ENCODE measurements at regions not wholly inside any gene's neighbourhood (a gene's known extent, or its start where the extent isn't known, plus 50 kb on each side); places are given as distances from the start of the nearest gene placed in this dataset.

DNA sequence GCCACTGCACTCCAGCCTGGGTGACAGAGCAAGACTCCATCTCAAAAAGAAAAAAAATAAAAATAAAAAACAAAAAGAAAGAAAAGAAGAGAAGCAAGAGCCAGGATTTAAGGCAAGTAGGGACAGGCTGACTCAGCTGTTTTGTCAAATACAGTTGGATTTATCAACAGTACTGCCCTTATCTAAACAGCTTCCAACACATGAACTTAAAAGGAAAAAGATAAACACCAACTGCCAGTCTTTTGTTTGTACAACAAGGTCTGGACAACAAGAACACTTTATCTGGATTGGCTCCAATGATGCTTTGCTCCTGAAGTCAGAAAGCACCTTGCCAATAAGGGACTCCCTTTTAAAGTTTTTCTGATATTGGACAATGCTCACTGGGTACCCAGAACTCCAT lies 886.0 kb downstream of the ADGRL2 start:
- Histone ChIP-seq H3K27ac (ENCODE audit: control insufficient read depth, insufficient read depth) (no peak overlapping the region), H3K4me3 (no peak overlapping the region), H3K9ac (ENCODE audit: control insufficient read depth, insufficient read depth, low read length) (no peak overlapping the region), H4K20me1 (ENCODE audit: control insufficient read depth, insufficient read depth) (no peaks in the 10 kb centered on the region), H3K27me3 (replicated peaks in 1 of 2; ENCODE audit: control insufficient read depth in 2 of 2, insufficient read depth in 2 of 2, low read length in 1 of 2) (no peaks in the 10 kb centered on the region), H3K4me2 (ENCODE audit: control insufficient read depth, insufficient read depth) (no peak overlapping the region), H2AFZ (ENCODE audit: control insufficient read depth, low read depth, low read length) (no peak overlapping the region), H3K36me3 (ENCODE audit: control insufficient read depth in 2 of 2, insufficient read depth in 2 of 2, low read length in 1 of 2) (no peaks in the 10 kb centered on the region), H3K9me3 (replicated peaks; ENCODE audit: control insufficient read depth, insufficient read depth, low read length) (no peaks in the 10 kb centered on the region), H3K4me1 (ENCODE audit: control insufficient read depth, insufficient read depth, low read length) (no peaks in the 10 kb centered on the region), H3K79me2 (ENCODE audit: control insufficient read depth, insufficient read depth, low read length) (no peaks in the 10 kb centered on the region)
- ATAC-seq: no peak
- ChIA-PET CTCF (no interaction called here), RAD21 (ENCODE audit: unreplicated experiment) (no interaction called here), SMC1A (ENCODE audit: uncharacterized antibody, unreplicated experiment) (no interaction called here), POLR2A (no interaction called here)
- FAIRE-seq: no peak
- no TSS peak for BruUV-seq (replicated peaks)
- in situ Hi-C loops (cut with MboI): no loop called here
- intact Hi-C loops (cut with micrococcal nuclease; ENCODE audit: unreplicated experiment): no loop called here
- no peak for DNase-seq (ENCODE audit: low read depth, low spot score)
- TF ChIP-seq SUPT20H (IDR thresholded peaks at IDR 0.05; ENCODE audit: borderline replicate concordance, control insufficient read depth, low read depth, low read length) (no peak), DPF2 (IDR thresholded peaks at IDR 0.05) (no peak), NR2C1 (IDR thresholded peaks at IDR 0.05) (no peak), ZNF622 (IDR thresholded peaks at IDR 0.05) (no peak), EP300 (IDR thresholded peaks at IDR 0.05; ENCODE audit: borderline replicate concordance in 1 of 2, control insufficient read depth in 1 of 2, low read depth in 2 of 2, low read length in 2 of 2) (no peak), YBX1 (IDR thresholded peaks at IDR 0.05) (no peak)
- TF ChIP-seq, protein P1, sequence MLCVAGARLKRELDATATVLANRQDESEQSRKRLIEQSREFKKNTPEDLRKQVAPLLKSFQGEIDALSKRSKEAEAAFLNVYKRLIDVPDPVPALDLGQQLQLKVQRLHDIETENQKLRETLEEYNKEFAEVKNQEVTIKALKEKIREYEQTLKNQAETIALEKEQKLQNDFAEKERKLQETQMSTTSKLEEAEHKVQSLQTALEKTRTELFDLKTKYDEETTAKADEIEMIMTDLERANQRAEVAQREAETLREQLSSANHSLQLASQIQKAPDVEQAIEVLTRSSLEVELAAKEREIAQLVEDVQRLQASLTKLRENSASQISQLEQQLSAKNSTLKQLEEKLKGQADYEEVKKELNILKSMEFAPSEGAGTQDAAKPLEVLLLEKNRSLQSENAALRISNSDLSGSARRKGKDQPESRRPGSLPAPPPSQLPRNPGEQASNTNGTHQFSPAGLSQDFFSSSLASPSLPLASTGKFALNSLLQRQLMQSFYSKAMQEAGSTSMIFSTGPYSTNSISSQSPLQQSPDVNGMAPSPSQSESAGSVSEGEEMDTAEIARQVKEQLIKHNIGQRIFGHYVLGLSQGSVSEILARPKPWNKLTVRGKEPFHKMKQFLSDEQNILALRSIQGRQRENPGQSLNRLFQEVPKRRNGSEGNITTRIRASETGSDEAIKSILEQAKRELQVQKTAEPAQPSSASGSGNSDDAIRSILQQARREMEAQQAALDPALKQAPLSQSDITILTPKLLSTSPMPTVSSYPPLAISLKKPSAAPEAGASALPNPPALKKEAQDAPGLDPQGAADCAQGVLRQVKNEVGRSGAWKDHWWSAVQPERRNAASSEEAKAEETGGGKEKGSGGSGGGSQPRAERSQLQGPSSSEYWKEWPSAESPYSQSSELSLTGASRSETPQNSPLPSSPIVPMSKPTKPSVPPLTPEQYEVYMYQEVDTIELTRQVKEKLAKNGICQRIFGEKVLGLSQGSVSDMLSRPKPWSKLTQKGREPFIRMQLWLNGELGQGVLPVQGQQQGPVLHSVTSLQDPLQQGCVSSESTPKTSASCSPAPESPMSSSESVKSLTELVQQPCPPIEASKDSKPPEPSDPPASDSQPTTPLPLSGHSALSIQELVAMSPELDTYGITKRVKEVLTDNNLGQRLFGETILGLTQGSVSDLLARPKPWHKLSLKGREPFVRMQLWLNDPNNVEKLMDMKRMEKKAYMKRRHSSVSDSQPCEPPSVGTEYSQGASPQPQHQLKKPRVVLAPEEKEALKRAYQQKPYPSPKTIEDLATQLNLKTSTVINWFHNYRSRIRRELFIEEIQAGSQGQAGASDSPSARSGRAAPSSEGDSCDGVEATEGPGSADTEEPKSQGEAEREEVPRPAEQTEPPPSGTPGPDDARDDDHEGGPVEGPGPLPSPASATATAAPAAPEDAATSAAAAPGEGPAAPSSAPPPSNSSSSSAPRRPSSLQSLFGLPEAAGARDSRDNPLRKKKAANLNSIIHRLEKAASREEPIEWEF (IDR thresholded peaks at IDR 0.05; ENCODE audit: insufficient replicate concordance, low read depth, low read length): no peak
- TF ChIP-seq, protein P2, sequence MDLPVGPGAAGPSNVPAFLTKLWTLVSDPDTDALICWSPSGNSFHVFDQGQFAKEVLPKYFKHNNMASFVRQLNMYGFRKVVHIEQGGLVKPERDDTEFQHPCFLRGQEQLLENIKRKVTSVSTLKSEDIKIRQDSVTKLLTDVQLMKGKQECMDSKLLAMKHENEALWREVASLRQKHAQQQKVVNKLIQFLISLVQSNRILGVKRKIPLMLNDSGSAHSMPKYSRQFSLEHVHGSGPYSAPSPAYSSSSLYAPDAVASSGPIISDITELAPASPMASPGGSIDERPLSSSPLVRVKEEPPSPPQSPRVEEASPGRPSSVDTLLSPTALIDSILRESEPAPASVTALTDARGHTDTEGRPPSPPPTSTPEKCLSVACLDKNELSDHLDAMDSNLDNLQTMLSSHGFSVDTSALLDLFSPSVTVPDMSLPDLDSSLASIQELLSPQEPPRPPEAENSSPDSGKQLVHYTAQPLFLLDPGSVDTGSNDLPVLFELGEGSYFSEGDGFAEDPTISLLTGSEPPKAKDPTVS (IDR thresholded peaks at IDR 0.05; ENCODE audit: low read depth, low read length): no peak
- TF ChIP-seq, protein P3, sequence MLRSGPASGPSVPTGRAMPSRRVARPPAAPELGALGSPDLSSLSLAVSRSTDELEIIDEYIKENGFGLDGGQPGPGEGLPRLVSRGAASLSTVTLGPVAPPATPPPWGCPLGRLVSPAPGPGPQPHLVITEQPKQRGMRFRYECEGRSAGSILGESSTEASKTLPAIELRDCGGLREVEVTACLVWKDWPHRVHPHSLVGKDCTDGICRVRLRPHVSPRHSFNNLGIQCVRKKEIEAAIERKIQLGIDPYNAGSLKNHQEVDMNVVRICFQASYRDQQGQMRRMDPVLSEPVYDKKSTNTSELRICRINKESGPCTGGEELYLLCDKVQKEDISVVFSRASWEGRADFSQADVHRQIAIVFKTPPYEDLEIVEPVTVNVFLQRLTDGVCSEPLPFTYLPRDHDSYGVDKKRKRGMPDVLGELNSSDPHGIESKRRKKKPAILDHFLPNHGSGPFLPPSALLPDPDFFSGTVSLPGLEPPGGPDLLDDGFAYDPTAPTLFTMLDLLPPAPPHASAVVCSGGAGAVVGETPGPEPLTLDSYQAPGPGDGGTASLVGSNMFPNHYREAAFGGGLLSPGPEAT (IDR thresholded peaks at IDR 0.05; ENCODE audit: low read depth): no peak
- TF ChIP-seq, protein P4, sequence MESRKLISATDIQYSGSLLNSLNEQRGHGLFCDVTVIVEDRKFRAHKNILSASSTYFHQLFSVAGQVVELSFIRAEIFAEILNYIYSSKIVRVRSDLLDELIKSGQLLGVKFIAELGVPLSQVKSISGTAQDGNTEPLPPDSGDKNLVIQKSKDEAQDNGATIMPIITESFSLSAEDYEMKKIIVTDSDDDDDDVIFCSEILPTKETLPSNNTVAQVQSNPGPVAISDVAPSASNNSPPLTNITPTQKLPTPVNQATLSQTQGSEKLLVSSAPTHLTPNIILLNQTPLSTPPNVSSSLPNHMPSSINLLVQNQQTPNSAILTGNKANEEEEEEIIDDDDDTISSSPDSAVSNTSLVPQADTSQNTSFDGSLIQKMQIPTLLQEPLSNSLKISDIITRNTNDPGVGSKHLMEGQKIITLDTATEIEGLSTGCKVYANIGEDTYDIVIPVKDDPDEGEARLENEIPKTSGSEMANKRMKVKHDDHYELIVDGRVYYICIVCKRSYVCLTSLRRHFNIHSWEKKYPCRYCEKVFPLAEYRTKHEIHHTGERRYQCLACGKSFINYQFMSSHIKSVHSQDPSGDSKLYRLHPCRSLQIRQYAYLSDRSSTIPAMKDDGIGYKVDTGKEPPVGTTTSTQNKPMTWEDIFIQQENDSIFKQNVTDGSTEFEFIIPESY (IDR thresholded peaks at IDR 0.05): no peak
